Small intestine (tissue), 7 donors: ENCODE measurements at regions not wholly inside any gene's neighbourhood (a gene's known extent, or its start where the extent isn't known, plus 50 kb on each side); places are given as distances from the start of the nearest gene placed in this dataset.

ENCODE experiments used
- DNase-seq, 2 donors: peaks; one replicate each; pipeline versions ENCODE4 v3.0.0 to v3.0.0-alpha.2; 2013
- FAIRE-seq: peaks from 2 replicates; lab custom pipeline; 2012; peaks lifted over from hg19 to GRCh38; lab: Jason Lieb, UNC
- H3K27ac ChIP-seq, 3 donors: one replicate each; pipeline ENCODE4 v1.5.1; 2013; ENCODE audit warnings: low read length in 2 of 3, mild to moderate bottlenecking in 2 of 3, control low read depth in 1 of 3, inconsistent platforms in 1 of 3, low read depth in 1 of 3, moderate library complexity in 1 of 3
- H3K27me3 ChIP-seq, 3 donors: one replicate each; pipeline ENCODE4 v1.6.1; 2013; ENCODE audit warnings: low read length in 3 of 3, inconsistent platforms in 1 of 3; ENCODE audit not compliant: control insufficient read depth in 3 of 3, insufficient read depth in 3 of 3
- H3K36me3 ChIP-seq, 3 donors: one replicate each; pipeline ENCODE4 v1.6.1; 2013; ENCODE audit warnings: low read length in 3 of 3, inconsistent platforms in 1 of 3, low read depth in 1 of 3, mild to moderate bottlenecking in 1 of 3, moderate library complexity in 1 of 3; ENCODE audit not compliant: control insufficient read depth in 3 of 3, insufficient read depth in 2 of 3
- H3K4me1 ChIP-seq, 3 donors: one replicate each; pipeline ENCODE4 v1.6.1; 2013; ENCODE audit warnings: low read length in 2 of 3, inconsistent platforms in 1 of 3, low read depth in 1 of 3, mild to moderate bottlenecking in 1 of 3, moderate library complexity in 1 of 3; ENCODE audit not compliant: control insufficient read depth in 3 of 3, insufficient read depth in 2 of 3
- H3K4me3 ChIP-seq, 3 donors: one replicate each; pipeline ENCODE4 v1.5.1; 2013; ENCODE audit warnings: low read length in 3 of 3, control low read depth in 1 of 3, inconsistent platforms in 1 of 3, low read depth in 1 of 3, mild to moderate bottlenecking in 1 of 3, moderate library complexity in 1 of 3
- H3K9me3 ChIP-seq, 2 donors: one replicate each; pipeline ENCODE4 v1.6.1; 2013; ENCODE audit warnings: low read depth in 1 of 2, low read length in 1 of 2; ENCODE audit not compliant: control insufficient read depth in 2 of 2, insufficient read depth in 1 of 2
- WGBS, 3 donors: extraction: QIAGEN DNeasy Blood & Tissue Kit; methylation state at CpG; one replicate each; pipeline ENCODE4 v1.1.7; 2013; 5-methylcytosine and 5-hydroxymethylcytosine counted together
- donor health status: healthy with polysubstance abuse.
- donor health status: control.
- donor health status: control.
- donor health status: Bipolar disorder and iron deficiency.
- donor health status: healthy.

- DNase-seq (no peak), FAIRE-seq (no peak)
- Histone ChIP-seq H3K27ac (no peak overlapping the region), H3K27me3 (no peaks in the 10 kb centered on the region), H3K36me3 (no peaks in the 10 kb centered on the region), H3K4me3 (no peak overlapping the region), H3K9me3 (no peaks in the 10 kb centered on the region), H3K4me1 (no peaks in the 10 kb centered on the region)
- WGBS, 3 donors: 67 to 78% (median 67%) methylated on average over 1 of the region's 1 CpG
Observed at GRCh38 chr2:138184428-138184827, 220.2 kb downstream of the HNMT start.

DNA sequence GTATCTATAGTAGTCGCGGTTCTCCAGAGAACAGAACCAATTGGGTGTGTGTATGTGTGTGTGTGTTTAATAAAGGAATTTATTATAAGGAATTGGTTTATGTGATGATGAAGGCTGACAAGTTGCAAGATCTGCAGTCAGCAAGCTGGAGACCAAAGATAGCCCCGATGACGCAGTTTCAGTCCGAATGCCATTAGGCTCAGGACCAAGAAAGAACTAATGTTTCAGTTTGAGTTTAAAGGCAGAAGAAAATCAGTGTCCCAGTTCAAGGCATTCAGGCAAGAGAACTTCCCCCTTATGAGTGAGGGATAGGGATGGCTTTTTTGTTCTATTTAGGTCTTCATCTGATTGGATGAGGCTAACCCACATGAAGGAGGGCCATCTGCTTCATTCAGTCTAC lies 221.6 kb downstream of the HNMT start:
- no peaks in the 10 kb centered on the region for H3K4me1 ChIP-seq
- WGBS, 3 donors: 90 to 97% (median 96%) methylated on average over 5 of the region's 5 CpGs
- no peak for DNase-seq
- no peak overlapping the region for H3K4me3 ChIP-seq
- H3K27me3 ChIP-seq: no peaks in the 10 kb centered on the region
- H3K36me3 ChIP-seq: no peaks in the 10 kb centered on the region
- no peak for FAIRE-seq
- H3K27ac ChIP-seq: no peak overlapping the region
- H3K9me3 ChIP-seq: no peaks in the 10 kb centered on the region

DNA sequence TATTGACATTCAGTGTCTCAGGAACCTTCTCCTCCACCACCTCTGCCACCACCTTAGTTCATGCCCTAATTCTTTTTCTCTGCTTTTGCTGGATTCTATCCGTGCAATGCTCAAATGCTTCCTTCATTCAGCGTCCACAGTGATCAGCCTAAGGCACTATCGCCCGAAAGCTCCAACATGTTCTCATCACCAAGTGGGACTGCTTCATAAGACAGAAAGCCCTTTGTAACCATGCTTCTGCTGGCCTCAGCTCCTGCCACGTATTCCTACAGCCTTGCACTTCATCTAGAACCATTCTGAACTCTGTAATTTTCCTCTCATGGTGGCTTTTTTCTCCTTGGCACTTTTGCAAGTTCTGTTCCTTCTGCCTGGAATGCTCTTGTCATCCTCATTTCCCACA lies 222.9 kb downstream of the HNMT start:
- WGBS, 3 donors: 86 to 89% (median 87%) methylated on average over 5 of the region's 5 CpGs
- FAIRE-seq (no peak), DNase-seq (no peak)
- Histone ChIP-seq H3K4me1 (no peaks in the 10 kb centered on the region), H3K27ac (no peak overlapping the region), H3K9me3 (no peaks in the 10 kb centered on the region), H3K4me3 (no peak overlapping the region), H3K36me3 (no peaks in the 10 kb centered on the region), H3K27me3 (no peaks in the 10 kb centered on the region)

- 84 to 95% (median 94%) methylated on average over 2 of the region's 2 CpGs for WGBS, 3 donors
- no peak overlapping the region for H3K4me3 ChIP-seq
- no peak overlapping the region for H3K27ac ChIP-seq
- H3K36me3 ChIP-seq: no peaks in the 10 kb centered on the region
- DNase-seq: no peak
- no peaks in the 10 kb centered on the region for H3K4me1 ChIP-seq
- H3K9me3 ChIP-seq: peaks cover 0 to 3% of the 10 kb centered on the region in 2 donors
- no peak for FAIRE-seq
- no peaks in the 10 kb centered on the region for H3K27me3 ChIP-seq
Observed at GRCh38 chr2:138190999-138191398, 226.7 kb downstream of the HNMT start.

DNA sequence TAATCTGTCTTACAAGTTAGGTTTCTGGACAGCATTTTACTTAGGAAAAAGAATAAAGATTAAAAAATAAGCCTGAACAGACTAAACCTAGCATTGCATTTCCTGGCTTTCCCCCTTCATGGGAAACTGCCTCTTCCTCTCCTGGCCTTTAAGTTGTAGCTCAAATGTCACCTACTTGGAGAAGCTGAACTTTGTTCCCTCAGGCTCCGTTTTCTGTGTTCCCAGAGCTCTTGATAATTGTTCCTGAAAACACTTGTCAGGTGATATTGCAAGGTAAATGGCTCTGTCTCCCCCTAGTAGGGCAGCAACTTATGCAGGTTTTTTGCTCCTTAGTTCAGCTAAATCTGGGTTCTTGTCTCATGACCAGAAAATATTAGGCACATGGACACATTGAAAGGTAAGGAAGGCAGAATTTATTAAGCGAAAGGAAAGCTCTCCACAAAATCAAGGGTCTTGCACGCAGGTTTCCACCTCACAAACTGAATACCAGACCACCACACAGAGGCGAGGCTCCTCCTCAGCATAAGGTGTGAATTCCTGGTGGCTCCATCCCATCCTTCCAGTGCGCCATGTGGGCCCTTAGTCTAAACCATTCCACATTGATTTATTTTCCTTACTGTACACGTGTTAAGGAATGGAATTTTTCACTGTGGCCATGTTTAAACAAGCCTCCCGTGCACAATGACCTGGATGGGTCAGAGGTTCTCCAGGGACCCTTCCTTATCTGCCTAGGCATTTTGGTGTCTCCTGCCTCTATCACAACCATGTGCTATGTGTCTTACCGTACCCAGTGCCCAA lies 229.3 kb downstream of the HNMT start:
- no peaks in the 10 kb centered on the region for H3K27me3 ChIP-seq
- no peaks in the 10 kb centered on the region for H3K4me1 ChIP-seq
- FAIRE-seq: no peak
- 76 to 78% (median 77%) methylated on average over 8 of the region's 8 CpGs for WGBS, 3 donors
- peak; percentile 5 to 10 for DNase-seq
- peaks cover 0 to 3% of the 10 kb centered on the region in 2 donors for H3K9me3 ChIP-seq
- no peaks in the 10 kb centered on the region for H3K36me3 ChIP-seq
- H3K27ac ChIP-seq: no peak overlapping the region
- no peak overlapping the region for H3K4me3 ChIP-seq

- no peak for FAIRE-seq
- WGBS, 3 donors: 90 to 96% (median 95%) methylated on average over 2 of the region's 2 CpGs
Observed at GRCh38 chr2:138201286-138201685, 237.0 kb downstream of the HNMT start.

DNA sequence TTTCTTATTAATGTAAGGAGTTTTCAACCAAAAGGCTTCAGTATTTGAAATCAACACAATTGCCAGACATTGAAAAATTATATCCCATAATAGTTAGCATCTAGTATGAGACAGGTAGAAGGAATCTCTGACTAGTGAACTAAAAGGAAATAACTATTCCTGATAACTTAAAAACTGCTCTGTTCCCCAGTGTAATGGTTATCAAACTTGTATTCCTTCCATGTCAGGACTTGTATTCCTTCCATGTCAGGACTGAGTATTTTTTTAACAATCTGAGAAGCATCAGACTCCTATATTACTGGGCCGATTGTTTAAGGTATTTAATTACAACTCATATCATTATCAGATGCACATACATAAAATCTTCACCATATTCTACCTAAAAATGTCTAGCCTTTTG lies 238.5 kb downstream of the HNMT start:
- WGBS, 3 donors: 81 to 91% (median 86%) methylated on average over 1 of the region's 1 CpG
- no peak overlapping the region for H3K4me3 ChIP-seq
- DNase-seq (no peak), FAIRE-seq (no peak)
- H3K36me3 ChIP-seq: no peaks in the 10 kb centered on the region
- no peak overlapping the region for H3K27ac ChIP-seq
- no peaks in the 10 kb centered on the region for H3K4me1 ChIP-seq
- no peaks in the 10 kb centered on the region for H3K27me3 ChIP-seq
- peaks cover 0 to 7% of the 10 kb centered on the region in 2 donors for H3K9me3 ChIP-seq

More at GRCh38 chr2:138201286-138201685, 237.0 kb downstream of the HNMT start:
- DNase-seq: no peak
- Histone ChIP-seq H3K27ac (no peak overlapping the region), H3K27me3 (no peaks in the 10 kb centered on the region), H3K4me1 (no peaks in the 10 kb centered on the region), H3K9me3 (peaks cover 0 to 7% of the 10 kb centered on the region in 2 donors), H3K4me3 (no peak overlapping the region), H3K36me3 (no peaks in the 10 kb centered on the region)

- WGBS, 3 donors: 86 to 94% (median 94%) methylated on average over 1 of the region's 1 CpG
- H3K27ac ChIP-seq: no peak overlapping the region
- FAIRE-seq (no peak), DNase-seq (no peak)
- no peaks in the 10 kb centered on the region for H3K27me3 ChIP-seq
- no peaks in the 10 kb centered on the region for H3K36me3 ChIP-seq
- no peaks in the 10 kb centered on the region for H3K4me1 ChIP-seq
- peaks cover 0 to 7% of the 10 kb centered on the region in 2 donors for H3K9me3 ChIP-seq
- H3K4me3 ChIP-seq: no peak overlapping the region
Observed at GRCh38 chr2:138205281-138205680, 241.0 kb downstream of the HNMT start.
